Transverse colon (tissue), 4 donors: ENCODE measurements at regions not wholly inside any gene's neighbourhood (a gene's known extent, or its start where the extent isn't known, plus 50 kb on each side); places are given as distances from the start of the nearest gene placed in this dataset.

Source experiments
- EP300 ChIP-seq: sonication (generic); formaldehyde crosslinking; IDR thresholded peaks from one replicate; pipeline ENCODE4 v1.6.1; 2017; ENCODE audit warnings: antibody characterized with exemption, low read depth
- POLR2A ChIP-seq: fragments of 450-650 bp; IDR thresholded peaks from one replicate; pipeline ENCODE4 v1.6.1; 2016; ENCODE audit warnings: antibody characterized with exemption, mild to moderate bottlenecking, moderate library complexity
- POLR2AphosphoS5 ChIP-seq, 3 donors: sonication (generic); formaldehyde crosslinking; IDR thresholded peaks; one replicate each; pipeline ENCODE4 v1.6.1; 2016; ENCODE audit warnings: antibody characterized with exemption in 3 of 3
- TF ChIP-seq, protein P1 (sequence below), 5 experiments: fragments of 200-600 bp in 3 of 5; fragments of 450-650 bp in 2 of 5; sonication (generic) in 3 of 5; IDR thresholded peaks; 1 replicate in 2 of 5; 2 replicates in 3 of 5; pipeline ENCODE4 v1.5.1; 2016 to 2017; ENCODE audit warnings: antibody characterized with exemption in 5 of 5, inconsistent platforms in 3 of 5, mild to moderate bottlenecking in 2 of 5, moderate library complexity in 1 of 5

DNA sequence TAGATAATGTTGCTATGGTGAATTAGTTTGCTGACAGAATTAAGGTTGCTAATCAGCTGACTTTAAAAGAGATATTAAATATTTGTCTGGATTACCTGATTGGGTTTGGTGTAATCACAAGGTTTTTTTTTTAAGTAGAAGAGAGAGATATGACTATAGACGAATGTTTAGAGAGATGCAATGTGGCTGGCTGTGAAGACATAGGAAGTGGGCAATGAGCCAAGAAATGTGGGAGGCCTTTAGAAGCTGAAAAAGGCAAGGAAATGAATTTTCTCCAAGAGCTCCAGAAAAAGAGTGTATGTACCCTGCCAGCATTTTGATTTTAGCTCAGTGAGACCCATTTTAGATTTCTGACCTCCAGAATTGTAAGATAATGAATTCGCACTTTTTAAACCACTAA is 598.3 kb downstream of the PKHD1 start:
- TF ChIP-seq, protein P1, sequence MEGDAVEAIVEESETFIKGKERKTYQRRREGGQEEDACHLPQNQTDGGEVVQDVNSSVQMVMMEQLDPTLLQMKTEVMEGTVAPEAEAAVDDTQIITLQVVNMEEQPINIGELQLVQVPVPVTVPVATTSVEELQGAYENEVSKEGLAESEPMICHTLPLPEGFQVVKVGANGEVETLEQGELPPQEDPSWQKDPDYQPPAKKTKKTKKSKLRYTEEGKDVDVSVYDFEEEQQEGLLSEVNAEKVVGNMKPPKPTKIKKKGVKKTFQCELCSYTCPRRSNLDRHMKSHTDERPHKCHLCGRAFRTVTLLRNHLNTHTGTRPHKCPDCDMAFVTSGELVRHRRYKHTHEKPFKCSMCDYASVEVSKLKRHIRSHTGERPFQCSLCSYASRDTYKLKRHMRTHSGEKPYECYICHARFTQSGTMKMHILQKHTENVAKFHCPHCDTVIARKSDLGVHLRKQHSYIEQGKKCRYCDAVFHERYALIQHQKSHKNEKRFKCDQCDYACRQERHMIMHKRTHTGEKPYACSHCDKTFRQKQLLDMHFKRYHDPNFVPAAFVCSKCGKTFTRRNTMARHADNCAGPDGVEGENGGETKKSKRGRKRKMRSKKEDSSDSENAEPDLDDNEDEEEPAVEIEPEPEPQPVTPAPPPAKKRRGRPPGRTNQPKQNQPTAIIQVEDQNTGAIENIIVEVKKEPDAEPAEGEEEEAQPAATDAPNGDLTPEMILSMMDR (IDR thresholded peaks at IDR 0.05): no peak
- TF ChIP-seq POLR2AphosphoS5 (IDR thresholded peaks at IDR 0.05): no peak
- TF ChIP-seq POLR2A: no peak
- no peak for TF ChIP-seq EP300
